ENCODE measurements at regions not wholly inside any gene's neighbourhood (a gene's known extent, or its start where the extent isn't known, plus 50 kb on each side); places are given as distances from the start of the nearest gene placed in this dataset.
"Not testable (repeated sequence)": the region's sequence is repeated elsewhere in the genome, so short reads cannot be mapped to it uniquely, and the experiment has no call there.

DNA sequence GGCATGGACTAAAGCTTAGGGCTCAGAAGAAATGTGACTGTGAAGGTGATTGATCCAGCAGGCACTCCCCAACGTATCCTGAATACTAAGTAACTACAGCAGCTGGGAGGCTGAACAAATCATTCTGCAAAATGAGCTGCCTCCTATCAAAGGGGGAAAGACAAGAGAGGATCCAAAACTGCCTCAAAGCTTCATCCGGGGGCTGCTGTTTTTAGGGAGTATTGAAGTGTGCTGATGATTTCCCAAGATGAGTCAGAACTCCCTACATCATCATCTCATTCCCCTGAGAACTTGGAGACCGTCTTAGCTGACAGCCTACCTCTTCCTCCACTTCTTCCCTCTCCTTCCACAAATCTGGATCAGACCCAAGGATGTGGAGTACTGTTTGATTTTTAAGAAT is 108.4 kb upstream of the GRAMD1B start:
- no peaks in the 10 kb centered on the region for H3K27me3 ChIP-seq
- TF ChIP-seq EP300 (IDR thresholded peaks at IDR 0.05) (no peak), POLR2A (IDR thresholded peaks at IDR 0.05) (no peak), POLR2AphosphoS5 (IDR thresholded peaks at IDR 0.05) (no peak)
- TF ChIP-seq, protein P1, sequence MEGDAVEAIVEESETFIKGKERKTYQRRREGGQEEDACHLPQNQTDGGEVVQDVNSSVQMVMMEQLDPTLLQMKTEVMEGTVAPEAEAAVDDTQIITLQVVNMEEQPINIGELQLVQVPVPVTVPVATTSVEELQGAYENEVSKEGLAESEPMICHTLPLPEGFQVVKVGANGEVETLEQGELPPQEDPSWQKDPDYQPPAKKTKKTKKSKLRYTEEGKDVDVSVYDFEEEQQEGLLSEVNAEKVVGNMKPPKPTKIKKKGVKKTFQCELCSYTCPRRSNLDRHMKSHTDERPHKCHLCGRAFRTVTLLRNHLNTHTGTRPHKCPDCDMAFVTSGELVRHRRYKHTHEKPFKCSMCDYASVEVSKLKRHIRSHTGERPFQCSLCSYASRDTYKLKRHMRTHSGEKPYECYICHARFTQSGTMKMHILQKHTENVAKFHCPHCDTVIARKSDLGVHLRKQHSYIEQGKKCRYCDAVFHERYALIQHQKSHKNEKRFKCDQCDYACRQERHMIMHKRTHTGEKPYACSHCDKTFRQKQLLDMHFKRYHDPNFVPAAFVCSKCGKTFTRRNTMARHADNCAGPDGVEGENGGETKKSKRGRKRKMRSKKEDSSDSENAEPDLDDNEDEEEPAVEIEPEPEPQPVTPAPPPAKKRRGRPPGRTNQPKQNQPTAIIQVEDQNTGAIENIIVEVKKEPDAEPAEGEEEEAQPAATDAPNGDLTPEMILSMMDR (IDR thresholded peaks at IDR 0.05) = no peak
- H3K4me3 ChIP-seq = no peak overlapping the region
- no peaks in the 10 kb centered on the region for H3K9me3 ChIP-seq
- ATAC-seq (ENCODE audit: low FRiP score in 2 of 2) = no peak
- no peaks in the 10 kb centered on the region for H3K36me3 ChIP-seq
- 62 to 67% methylated on average over 3 of the region's 3 CpGs for WGBS, 2 donors
- no peaks in the 10 kb centered on the region for H3K4me1 ChIP-seq
- no peak for DNase-seq
- H3K27ac ChIP-seq = no peak overlapping the region

DNA sequence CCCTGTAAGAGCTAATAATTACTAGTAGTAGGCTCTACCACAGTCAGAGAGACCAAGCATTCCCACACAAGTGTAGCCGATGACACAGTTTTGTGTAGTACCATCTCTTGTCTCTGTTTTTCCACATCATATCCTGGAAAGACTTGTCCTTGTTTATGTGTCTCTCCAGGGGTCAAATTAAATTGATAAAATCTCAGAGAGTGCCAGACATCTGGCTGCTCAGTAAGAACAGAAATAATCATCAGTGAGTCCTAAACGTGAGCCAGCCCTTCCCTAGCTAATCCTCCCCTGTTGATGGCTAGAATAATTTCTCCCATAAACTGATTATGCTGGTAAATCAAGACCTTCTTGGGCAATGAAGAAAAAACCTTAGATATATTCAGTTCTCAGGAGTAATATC is 111.4 kb upstream of the GRAMD1B start:
- WGBS, 2 donors = 63 to 70% methylated on average over 2 of the region's 2 CpGs
- Histone ChIP-seq H3K27ac (no peak overlapping the region), H3K36me3 (no peaks in the 10 kb centered on the region), H3K9me3 (no peaks in the 10 kb centered on the region), H3K4me1 (no peaks in the 10 kb centered on the region), H3K27me3 (no peaks in the 10 kb centered on the region), H3K4me3 (no peak overlapping the region)
- no peak for ATAC-seq (ENCODE audit: low FRiP score in 2 of 2)
- TF ChIP-seq POLR2A (IDR thresholded peaks at IDR 0.05) = no peak
- TF ChIP-seq, protein P1 (IDR thresholded peaks at IDR 0.05) = no peak
- no peak for TF ChIP-seq POLR2AphosphoS5 (IDR thresholded peaks at IDR 0.05)
- no peak for TF ChIP-seq EP300 (IDR thresholded peaks at IDR 0.05)
- DNase-seq = no peak

DNA sequence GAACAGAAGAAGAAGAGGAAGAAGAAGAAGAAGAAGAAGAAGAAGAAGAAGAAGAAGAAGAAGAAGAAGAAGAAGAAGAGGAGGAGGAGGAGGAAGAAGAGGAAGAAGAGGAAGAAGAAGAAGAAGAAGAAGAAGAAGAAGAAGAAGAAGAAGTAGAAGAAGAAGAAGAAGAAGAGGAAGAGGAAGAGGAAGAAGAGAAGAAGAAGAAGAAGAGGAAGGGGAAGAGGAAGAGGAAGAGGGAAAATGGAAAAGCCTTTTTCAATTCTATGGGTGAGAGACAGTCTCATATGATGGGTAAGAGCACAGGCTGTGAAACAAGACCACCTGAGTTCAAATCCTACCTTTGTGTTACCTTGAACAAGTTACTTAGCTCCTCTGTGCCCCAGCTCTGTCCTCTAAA is 111.9 kb upstream of the GRAMD1B start:
- H3K4me3 ChIP-seq; DNase-seq; H3K4me1 ChIP-seq; H3K9me3 ChIP-seq; ATAC-seq (ENCODE audit: low FRiP score in 2 of 2); H3K36me3 ChIP-seq; H3K27me3 ChIP-seq; H3K27ac ChIP-seq: not testable (repeated sequence)

DNA sequence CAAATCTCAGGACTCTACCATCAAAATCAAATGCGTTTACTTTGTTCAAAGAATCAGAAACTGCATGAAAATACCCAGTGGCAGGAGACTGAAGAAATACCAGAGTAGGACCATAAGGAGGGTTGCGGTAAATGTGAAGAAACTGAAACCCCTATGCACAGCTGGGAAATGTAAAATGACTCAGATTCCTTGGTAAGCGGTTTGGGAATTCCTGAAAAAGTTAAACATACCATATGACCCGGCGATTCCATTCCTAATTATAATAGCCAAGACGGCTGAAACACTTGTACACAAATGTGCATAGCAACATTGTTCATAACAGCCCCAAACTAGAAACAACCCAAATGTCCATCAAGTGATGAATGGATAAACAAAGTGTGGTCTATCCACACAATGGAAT is 114.1 kb upstream of the GRAMD1B start:
- no peak for DNase-seq
- H3K4me1 ChIP-seq = no peaks in the 10 kb centered on the region
- no peaks in the 10 kb centered on the region for H3K9me3 ChIP-seq
- no peak overlapping the region for H3K4me3 ChIP-seq
- WGBS, 2 donors = 80 to 86% methylated on average over 6 of the region's 6 CpGs
- no peak overlapping the region for H3K27ac ChIP-seq
- no peaks in the 10 kb centered on the region for H3K36me3 ChIP-seq
- ATAC-seq (ENCODE audit: low FRiP score in 2 of 2) = no peak
- TF ChIP-seq POLR2A (IDR thresholded peaks at IDR 0.05) (no peak), EP300 (IDR thresholded peaks at IDR 0.05) (no peak), POLR2AphosphoS5 (IDR thresholded peaks at IDR 0.05) (no peak)
- TF ChIP-seq, protein P1 (IDR thresholded peaks at IDR 0.05) = no peak
- no peaks in the 10 kb centered on the region for H3K27me3 ChIP-seq

DNA sequence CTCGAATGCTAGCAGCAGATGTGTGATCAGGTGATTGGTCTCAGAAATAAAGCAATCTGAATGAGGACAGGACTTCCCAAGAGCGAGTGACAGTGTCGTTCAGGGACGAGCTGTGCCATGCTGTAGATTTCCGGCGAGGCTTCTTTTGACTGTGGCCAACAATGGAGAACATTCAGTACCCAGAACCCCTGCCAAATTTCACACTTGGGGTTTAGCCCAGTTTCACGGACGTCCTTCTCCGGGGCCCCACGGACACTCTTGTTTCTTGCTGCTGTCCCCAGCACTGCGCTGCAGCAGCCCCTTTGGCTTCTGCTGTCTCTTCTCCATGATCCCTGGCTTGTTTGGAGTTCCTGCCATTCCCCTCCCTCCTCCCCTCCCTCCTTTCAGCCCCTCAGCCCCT is 115.1 kb upstream of the GRAMD1B start:
- 74 to 78% methylated on average over 11 of the region's 11 CpGs for WGBS, 2 donors
- no peak for DNase-seq
- Histone ChIP-seq H3K27me3 (no peaks in the 10 kb centered on the region), H3K4me3 (no peak overlapping the region), H3K4me1 (no peaks in the 10 kb centered on the region), H3K27ac (no peak overlapping the region), H3K36me3 (no peaks in the 10 kb centered on the region), H3K9me3 (no peaks in the 10 kb centered on the region)
- no peak for TF ChIP-seq POLR2AphosphoS5 (IDR thresholded peaks at IDR 0.05)
- TF ChIP-seq EP300 (IDR thresholded peaks at IDR 0.05) = no peak
- TF ChIP-seq POLR2A (IDR thresholded peaks at IDR 0.05) = no peak
- TF ChIP-seq, protein P1 (IDR thresholded peaks at IDR 0.05) = no peak
- ATAC-seq (ENCODE audit: low FRiP score in 2 of 2) = no peak

All from upper lobe of left lung (tissue), 6 donors.